Neutrophil (primary cell): ENCODE measurements at regions not wholly inside any gene's neighbourhood (a gene's known extent, or its start where the extent isn't known, plus 50 kb on each side); places are given as distances from the start of the nearest gene placed in this dataset.

Source experiments
- H3K27ac ChIP-seq: fragments of 200-600 bp; sonication (generic); 2 replicates; pipeline ENCODE4 v1.5.1; 2016; ENCODE audit warnings: mild to moderate bottlenecking, moderate library complexity
- H3K27me3 ChIP-seq: fragments of 200-600 bp; sonication (generic); 2 replicates; pipeline ENCODE4 v1.6.0; 2016; ENCODE audit warnings: mild to moderate bottlenecking
- H3K36me3 ChIP-seq: fragments of 200-600 bp; sonication (generic); 2 replicates; pipeline ENCODE4 v1.5.1; 2017
- H3K4me1 ChIP-seq, 2 experiments: fragments of 200-600 bp in 1 of 2; sonication (generic) in 1 of 2; 1 replicate in 1 of 2; 2 replicates in 1 of 2; pipeline versions ENCODE4 v1.5.1 to v1.6.1; 2013 to 2016; ENCODE audit warnings: low read depth in 1 of 2, low read length in 1 of 2, mild to moderate bottlenecking in 1 of 2, moderate library complexity in 1 of 2; ENCODE audit not compliant: control insufficient read depth in 1 of 2, insufficient read depth in 1 of 2
- H3K4me3 ChIP-seq, 2 experiments: fragments of 200-600 bp in 1 of 2; sonication (generic) in 1 of 2; 1 replicate in 1 of 2; 2 replicates in 1 of 2; pipeline ENCODE4 v1.5.1; 2013 to 2016; ENCODE audit warnings: low read depth in 1 of 2, low read length in 1 of 2, mild to moderate bottlenecking in 1 of 2, moderate library complexity in 1 of 2
- H3K9me3 ChIP-seq: fragments of 200-600 bp; sonication (generic); 2 replicates; pipeline ENCODE4 v1.5.1; 2016
- CTCF ChIP-seq: fragments of 200-600 bp; sonication (generic); IDR thresholded peaks from 2 replicates; pipeline ENCODE4 v1.5.1; 2016; ENCODE audit warnings: antibody characterized with exemption

- no peaks in the 10 kb centered on the region for H3K36me3 ChIP-seq
- no peaks in the 10 kb centered on the region for H3K4me1 ChIP-seq
- H3K27me3 ChIP-seq, result no peaks in the 10 kb centered on the region
- no peak overlapping the region for H3K27ac ChIP-seq
- no peaks in the 10 kb centered on the region for H3K9me3 ChIP-seq
- TF ChIP-seq CTCF, result no peak
- no peak overlapping the region for H3K4me3 ChIP-seq
These were observed 317.2 kb downstream of the IPMK start for GRCh38 chr10:57950442-57950974.

- no peaks in the 10 kb centered on the region for H3K4me1 ChIP-seq
- no peaks in the 10 kb centered on the region for H3K27me3 ChIP-seq
- no peaks in the 10 kb centered on the region for H3K9me3 ChIP-seq
- H3K27ac ChIP-seq, result no peak overlapping the region
- TF ChIP-seq CTCF, result no peak
- H3K36me3 ChIP-seq, result no peaks in the 10 kb centered on the region
- H3K4me3 ChIP-seq, result no peak overlapping the region
These were observed 318.9 kb downstream of the IPMK start for GRCh38 chr10:57948796-57949195.

GRCh38 chr10:57946833-57947232 lies 320.9 kb downstream of the IPMK start:
- Histone ChIP-seq H3K36me3 (no peaks in the 10 kb centered on the region), H3K4me1 (no peaks in the 10 kb centered on the region), H3K27me3 (no peaks in the 10 kb centered on the region), H3K4me3 (no peak overlapping the region), H3K9me3 (no peaks in the 10 kb centered on the region), H3K27ac (no peak overlapping the region)
- TF ChIP-seq CTCF, result no peak

- H3K27me3 ChIP-seq, result no peaks in the 10 kb centered on the region
- no peak for TF ChIP-seq CTCF
These were observed 324.0 kb downstream of the IPMK start for GRCh38 chr10:57943701-57944100.

GRCh38 chr10:57925045-57925444 lies 342.6 kb downstream of the IPMK start:
- Histone ChIP-seq H3K4me1 (no peaks in the 10 kb centered on the region), H3K4me3 (no peak overlapping the region), H3K27ac (no peak overlapping the region), H3K9me3 (no peaks in the 10 kb centered on the region), H3K36me3 (no peaks in the 10 kb centered on the region), H3K27me3 (no peaks in the 10 kb centered on the region)
- TF ChIP-seq CTCF, result no peak

More at GRCh38 chr10:57943701-57944100, 324.0 kb downstream of the IPMK start:
- Histone ChIP-seq H3K36me3 (no peaks in the 10 kb centered on the region), H3K4me1 (no peaks in the 10 kb centered on the region), H3K4me3 (no peak overlapping the region), H3K27ac (no peak overlapping the region), H3K9me3 (no peaks in the 10 kb centered on the region)

GRCh38 chr10:57921140-57921539 lies 346.6 kb downstream of the IPMK start:
- Histone ChIP-seq H3K4me1 (no peaks in the 10 kb centered on the region), H3K9me3 (no peaks in the 10 kb centered on the region), H3K4me3 (no peak overlapping the region), H3K27ac (no peak overlapping the region), H3K36me3 (no peaks in the 10 kb centered on the region), H3K27me3 (no peaks in the 10 kb centered on the region)
- TF ChIP-seq CTCF, result no peak
